IMR-90 (cell line): ENCODE measurements at regions not wholly inside any gene's neighbourhood (a gene's known extent, or its start where the extent isn't known, plus 50 kb on each side); places are given as distances from the start of the nearest gene placed in this dataset.

Source experiments
- ATAC-seq: fragments of 200-7000 bp; cut with Tn5 transposase; 2 replicates; pipeline ENCODE4 v1.9.1; 2020; ENCODE audit warnings: low read depth, mild to moderate bottlenecking, moderate library complexity
- BruUV-seq: library from RNA; stranded (reverse); fragments of 400-500 nt; replicated peaks from 2 replicates; lab custom pipeline; 2021; lab: Mats Ljungman, UMichigan
- CTCF ChIA-PET: fragments of 300-600 bp; formaldehyde crosslinking; extraction: SDS; loops from one replicate; lab custom pipeline; 2021; ENCODE audit warnings: antibody characterized with exemption; lab: Yijun Ruan, JAX
- POLR2A ChIA-PET: fragments of 300-600 bp; sonication (Branson Sonifier 250); formaldehyde crosslinking; loops from one replicate; lab custom pipeline; 2022; ENCODE audit warnings: antibody characterized with exemption; ENCODE audit not compliant: unreplicated experiment; lab: Charles Lee
- DNase-seq: peaks from one replicate; pipeline ENCODE4 v3.0.0; 2013
- H2AFZ ChIP-seq: replicated peaks from 2 replicates; pipeline ENCODE3; 2013; ENCODE audit warnings: low read length, mild to moderate bottlenecking; ENCODE audit not compliant: poor library complexity
- H2AK5ac ChIP-seq: 2 replicates; pipeline ENCODE4 v1.6.1; 2013; ENCODE audit warnings: low read depth, low read length, inconsistent platforms
- H2AK9ac ChIP-seq: replicated peaks from 2 replicates; pipeline ENCODE3; 2013; ENCODE audit warnings: mild to moderate bottlenecking, low read depth, low read length, moderate library complexity; ENCODE audit not compliant: poor library complexity
- H2BK120ac ChIP-seq: 2 replicates; pipeline ENCODE4 v1.6.1; 2013; ENCODE audit warnings: low read depth, low read length, inconsistent platforms
- H2BK15ac ChIP-seq: 3 replicates; pipeline ENCODE4 v1.6.1; 2013; ENCODE audit warnings: low read depth, low read length, inconsistent platforms
- H2BK20ac ChIP-seq: 2 replicates; pipeline ENCODE4 v1.6.1; 2013; ENCODE audit warnings: low read depth, mild to moderate bottlenecking, inconsistent platforms, low read length, moderate library complexity
- H2BK5ac ChIP-seq: 2 replicates; pipeline ENCODE4 v1.6.1; 2013; ENCODE audit warnings: mild to moderate bottlenecking, low read depth, low read length, inconsistent platforms; ENCODE audit not compliant: poor library complexity, severe bottlenecking
- H3K14ac ChIP-seq: replicated peaks from 2 replicates; pipeline ENCODE4 v1.6.1; 2013; ENCODE audit warnings: low read depth, low read length, inconsistent platforms
- H3K18ac ChIP-seq: 2 replicates; pipeline ENCODE4 v1.6.1; 2013; ENCODE audit warnings: low read depth, low read length, control low read depth
- H3K23ac ChIP-seq: 2 replicates; pipeline ENCODE4 v1.6.1; 2013; ENCODE audit warnings: low read depth, low read length, inconsistent platforms
- H3K27ac ChIP-seq: 2 replicates; pipeline ENCODE4 v1.5.1; 2013; ENCODE audit warnings: mild to moderate bottlenecking, control low read depth, low read length; ENCODE audit not compliant: insufficient read depth
- H3K27me3 ChIP-seq: 2 replicates; pipeline ENCODE4 v1.6.1; 2013; ENCODE audit warnings: low read length; ENCODE audit not compliant: control insufficient read depth, insufficient read depth
- H3K36me3 ChIP-seq: 2 replicates; pipeline ENCODE4 v1.6.1; 2013; ENCODE audit warnings: low read length, mixed read lengths; ENCODE audit not compliant: control insufficient read depth, insufficient read depth
- H3K4ac ChIP-seq: 2 replicates; pipeline ENCODE4 v1.6.1; 2013; ENCODE audit warnings: low read depth, low read length, inconsistent platforms
- H3K4me1 ChIP-seq: 2 replicates; pipeline ENCODE4 v1.6.1; 2013; ENCODE audit warnings: low read length, mixed read lengths; ENCODE audit not compliant: control insufficient read depth, insufficient read depth
- H3K4me2 ChIP-seq: 2 replicates; pipeline ENCODE4 v1.6.1; 2013; ENCODE audit warnings: low read depth, mild to moderate bottlenecking, control low read depth, low read length, moderate library complexity
- H3K4me3 ChIP-seq: 2 replicates; pipeline ENCODE4 v1.5.1; 2013; ENCODE audit warnings: low read depth, mild to moderate bottlenecking, control low read depth, low read length, moderate library complexity; ENCODE audit not compliant: insufficient read depth
- H3K56ac ChIP-seq: 2 replicates; pipeline ENCODE4 v1.6.1; 2013; ENCODE audit warnings: low read length, inconsistent platforms; ENCODE audit not compliant: insufficient read depth; ENCODE audit errors: extremely low read depth
- H3K79me1 ChIP-seq, 2 experiments: 2 replicates each; pipeline ENCODE4 v1.6.1; 2013; ENCODE audit warnings: low read length in 2 of 2, inconsistent platforms in 1 of 2, low read depth in 1 of 2
- H3K9ac ChIP-seq: 2 replicates; pipeline ENCODE4 v1.6.1; 2013; ENCODE audit warnings: low read depth, low read length, control low read depth
- H3K9me1 ChIP-seq: 2 replicates; pipeline ENCODE4 v1.6.1; 2013; ENCODE audit warnings: low read length, inconsistent platforms; ENCODE audit not compliant: insufficient read depth
- H3K9me3 ChIP-seq: 2 replicates; pipeline ENCODE4 v1.6.1; 2013; ENCODE audit warnings: low read length; ENCODE audit not compliant: control insufficient read depth, insufficient read depth
- H4K20me1 ChIP-seq: 2 replicates; pipeline ENCODE4 v1.6.1; 2013; ENCODE audit warnings: low read length, inconsistent platforms; ENCODE audit not compliant: insufficient read depth
- H4K5ac ChIP-seq: 2 replicates; pipeline ENCODE4 v1.6.1; 2013; ENCODE audit warnings: mild to moderate bottlenecking, low read depth, low read length, control low read depth
- H4K8ac ChIP-seq, 2 experiments: 2 replicates each; pipeline ENCODE4 v1.6.1; 2013; ENCODE audit warnings: low read depth in 2 of 2, low read length in 2 of 2, control low read depth in 1 of 2, inconsistent platforms in 1 of 2
- H4K91ac ChIP-seq: 2 replicates; pipeline ENCODE4 v1.6.1; 2013; ENCODE audit warnings: low read depth, low read length, inconsistent platforms; ENCODE audit not compliant: insufficient read depth
- BHLHE40 ChIP-seq: fragments of 150-350 bp; IDR thresholded peaks from 2 replicates; pipeline ENCODE4 v1.6.1; 2016; ENCODE audit warnings: mild to moderate bottlenecking, low read depth, low read length
- CEBPB ChIP-seq: IDR thresholded peaks from 2 replicates; pipeline ENCODE4 v1.6.1; 2012; ENCODE audit warnings: low read depth, low read length, improper control_type of control experiment
- CHD1 ChIP-seq: IDR thresholded peaks from 2 replicates; pipeline ENCODE4 v1.6.1; 2012; ENCODE audit warnings: low read depth, low read length, improper control_type of control experiment
- CTCF ChIP-seq: conservative IDR thresholded peaks from 2 replicates; pipeline ENCODE4 v1.5.1; 2012; ENCODE audit warnings: mild to moderate bottlenecking, low read depth, low read length, improper control_type of control experiment
- ELK1 ChIP-seq: fragments of 150-350 bp; IDR thresholded peaks from 2 replicates; pipeline ENCODE4 v1.6.1; 2016; ENCODE audit warnings: low read depth, mild to moderate bottlenecking, low read length, moderate library complexity, borderline replicate concordance
- FOS ChIP-seq: fragments of 150-350 bp; IDR thresholded peaks from 2 replicates; pipeline ENCODE4 v1.6.1; 2016; ENCODE audit warnings: low read depth, low read length
- MAFK ChIP-seq: IDR thresholded peaks from 2 replicates; pipeline ENCODE4 v1.6.1; 2012; ENCODE audit warnings: low read depth, low read length, improper control_type of control experiment
- MAZ ChIP-seq: IDR thresholded peaks from 2 replicates; pipeline ENCODE4 v1.6.1; 2012; ENCODE audit warnings: low read depth, mild to moderate bottlenecking, low read length, improper control_type of control experiment, moderate library complexity, borderline replicate concordance
- MXI1 ChIP-seq: IDR thresholded peaks from 2 replicates; pipeline ENCODE4 v1.6.1; 2012; ENCODE audit warnings: low read depth, mild to moderate bottlenecking, low read length, moderate library complexity, borderline replicate concordance
- NFE2L2 ChIP-seq: fragments of 150-350 bp; IDR thresholded peaks from 2 replicates; pipeline ENCODE4 v1.6.1; 2016; ENCODE audit warnings: low read depth, mild to moderate bottlenecking, low read length
- POLR2A ChIP-seq: IDR thresholded peaks from 2 replicates; pipeline ENCODE4 v1.6.1; 2012; ENCODE audit warnings: mild to moderate bottlenecking, low read depth, low read length
- RAD21 ChIP-seq: IDR thresholded peaks from 2 replicates; pipeline ENCODE4 v1.6.1; 2012; ENCODE audit warnings: low read length, improper control_type of control experiment
- RCOR1 ChIP-seq: IDR thresholded peaks from 2 replicates; pipeline ENCODE4 v1.6.1; 2012; ENCODE audit warnings: mild to moderate bottlenecking, low read length, improper control_type of control experiment; ENCODE audit not compliant: insufficient replicate concordance
- RFX5 ChIP-seq: IDR thresholded peaks from 2 replicates; pipeline ENCODE4 v1.8.0; 2012; ENCODE audit warnings: low read depth, mild to moderate bottlenecking, low read length, moderate library complexity
- SMC3 ChIP-seq: fragments of 150-350 bp; IDR thresholded peaks from 2 replicates; pipeline ENCODE4 v1.6.1; 2016; ENCODE audit warnings: low read depth, mild to moderate bottlenecking, antibody characterized with exemption, low read length, moderate library complexity
- USF2 ChIP-seq: fragments of 150-350 bp; IDR thresholded peaks from 2 replicates; pipeline ENCODE4 v1.6.1; 2017; ENCODE audit warnings: mild to moderate bottlenecking, antibody characterized with exemption, low read length, low read depth
- dilution Hi-C: fragments of 300-500 bp; cut with HindIII; formaldehyde crosslinking; loops from one replicate; pipeline ENCODE4 v1.14.3; 2018; ENCODE audit warnings: low sequenced_read_pairs; ENCODE audit not compliant: unreplicated experiment
- in situ Hi-C: fragments of 300-500 bp; cut with MboI; formaldehyde crosslinking; loops from 3 replicates; pipeline ENCODE4 v1.14.3; 2019; ENCODE audit warnings: low sequenced_read_pairs, inconsistent platforms, mixed read lengths
- intact Hi-C: fragments of 100-400 bp; cut with micrococcal nuclease; formaldehyde crosslinking; loops from 2 replicates; pipeline ENCODE4 v1.10.0; 2022

- dilution Hi-C loops, result no loop called here
- H3K14ac ChIP-seq, result no peak overlapping the region
- H3K4me3 ChIP-seq, result no peak overlapping the region
- H3K27me3 ChIP-seq, result no peaks in the 10 kb centered on the region
- H2AFZ ChIP-seq, result no peak overlapping the region
- no peak overlapping the region for H2BK120ac ChIP-seq
- in situ Hi-C loops, result no loop called here
- H3K56ac ChIP-seq, result no peak overlapping the region
- no peak overlapping the region for H3K18ac ChIP-seq
- H4K20me1 ChIP-seq, result no peaks in the 10 kb centered on the region
- DNase-seq, result no peak
- no peak overlapping the region for H3K9ac ChIP-seq
- H3K4me1 ChIP-seq, result no peaks in the 10 kb centered on the region
- H2AK9ac ChIP-seq, result no peak overlapping the region
- ChIA-PET POLR2A (no interaction called here), CTCF (no interaction called here)
- no peak overlapping the region for H3K4me2 ChIP-seq
- no peaks in the 10 kb centered on the region for H3K9me1 ChIP-seq
- intact Hi-C loops, result no loop called here
- H2BK20ac ChIP-seq, result no peak overlapping the region
- no peak overlapping the region for H3K23ac ChIP-seq
- TF ChIP-seq RCOR1 (no peak), USF2 (no peak), BHLHE40 (no peak), NFE2L2 (no peak), RAD21 (no peak), MAFK (no peak), MAZ (no peak), SMC3 (no peak), FOS (no peak), RFX5 (no peak), CHD1 (no peak), CTCF (no peak), POLR2A (no peak), ELK1 (no peak), MXI1 (no peak), CEBPB (no peak)
- no peak overlapping the region for H3K27ac ChIP-seq
- H3K4ac ChIP-seq, result no peak overlapping the region
- no peak overlapping the region for H4K8ac ChIP-seq
- no peaks in the 10 kb centered on the region for H3K79me1 ChIP-seq
- BruUV-seq, result no TSS peak
- H4K5ac ChIP-seq, result no peak overlapping the region
- H3K36me3 ChIP-seq, result no peaks in the 10 kb centered on the region
- no peak overlapping the region for H4K91ac ChIP-seq
- H2BK15ac ChIP-seq, result no peak overlapping the region
- H2AK5ac ChIP-seq, result no peak overlapping the region
- H2BK5ac ChIP-seq, result no peak overlapping the region
- 0 out of 2 replicates have a peak, but pooled peaks cover 3% of the 10 kb centered on the region for H3K9me3 ChIP-seq
- ATAC-seq, result no peak
Measured at GRCh38 chr6:102986086-102986485, 1592.6 kb downstream of the GRIK2 start.
